ENCODE measurements at regions not wholly inside any gene's neighbourhood (a gene's known extent, or its start where the extent isn't known, plus 50 kb on each side); places are given as distances from the start of the nearest gene placed in this dataset.

DNA sequence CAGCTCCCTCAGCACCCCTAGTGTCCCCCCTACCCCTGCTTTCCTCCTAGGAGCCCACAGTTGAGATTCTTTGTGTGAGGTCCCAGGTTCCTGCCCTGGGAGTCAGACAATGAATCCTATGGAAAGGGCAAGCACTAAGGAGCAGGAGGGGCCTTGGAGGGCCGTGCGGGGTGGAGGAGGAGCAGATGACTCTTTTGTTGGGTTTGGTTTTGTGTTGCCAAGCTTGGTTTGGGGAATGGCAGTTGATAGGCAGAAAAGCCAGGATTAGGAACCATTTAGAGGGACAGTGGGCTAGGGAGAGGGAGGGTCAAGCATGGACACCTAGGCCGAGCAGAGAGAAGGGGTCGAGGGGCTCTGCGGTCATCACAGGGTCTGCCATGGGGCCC lies 61.6 kb upstream of the SPTLC1 start:
- TF ChIP-seq, protein P1, sequence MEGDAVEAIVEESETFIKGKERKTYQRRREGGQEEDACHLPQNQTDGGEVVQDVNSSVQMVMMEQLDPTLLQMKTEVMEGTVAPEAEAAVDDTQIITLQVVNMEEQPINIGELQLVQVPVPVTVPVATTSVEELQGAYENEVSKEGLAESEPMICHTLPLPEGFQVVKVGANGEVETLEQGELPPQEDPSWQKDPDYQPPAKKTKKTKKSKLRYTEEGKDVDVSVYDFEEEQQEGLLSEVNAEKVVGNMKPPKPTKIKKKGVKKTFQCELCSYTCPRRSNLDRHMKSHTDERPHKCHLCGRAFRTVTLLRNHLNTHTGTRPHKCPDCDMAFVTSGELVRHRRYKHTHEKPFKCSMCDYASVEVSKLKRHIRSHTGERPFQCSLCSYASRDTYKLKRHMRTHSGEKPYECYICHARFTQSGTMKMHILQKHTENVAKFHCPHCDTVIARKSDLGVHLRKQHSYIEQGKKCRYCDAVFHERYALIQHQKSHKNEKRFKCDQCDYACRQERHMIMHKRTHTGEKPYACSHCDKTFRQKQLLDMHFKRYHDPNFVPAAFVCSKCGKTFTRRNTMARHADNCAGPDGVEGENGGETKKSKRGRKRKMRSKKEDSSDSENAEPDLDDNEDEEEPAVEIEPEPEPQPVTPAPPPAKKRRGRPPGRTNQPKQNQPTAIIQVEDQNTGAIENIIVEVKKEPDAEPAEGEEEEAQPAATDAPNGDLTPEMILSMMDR (IDR thresholded peaks at IDR 0.05): no peak
- TF ChIP-seq EP300 (IDR thresholded peaks at IDR 0.05) (no peak), POLR2AphosphoS5 (IDR thresholded peaks at IDR 0.05) (no peak), POLR2A (IDR thresholded peaks at IDR 0.05) (no peak)
